Trophoblast cell (in vitro differentiated cells and primary cell): ENCODE measurements at regions not wholly inside any gene's neighbourhood (a gene's known extent, or its start where the extent isn't known, plus 50 kb on each side); places are given as distances from the start of the nearest gene placed in this dataset.

Source experiments
- DNase-seq, 2 donors: peaks; one replicate each; pipeline ENCODE4 v3.0.0-alpha.2; 2016
- H2AFZ ChIP-seq: 2 replicates; pipeline ENCODE4 v1.6.1; 2013; ENCODE audit warnings: low read length, moderate library complexity, mild to moderate bottlenecking; ENCODE audit not compliant: insufficient read depth, poor library complexity
- H2AK5ac ChIP-seq: 2 replicates; pipeline ENCODE4 v1.6.1; 2013; ENCODE audit warnings: mild to moderate bottlenecking, low read length
- H2BK120ac ChIP-seq: 2 replicates; pipeline ENCODE4 v1.6.1; 2013; ENCODE audit warnings: low read length, mild to moderate bottlenecking, moderate library complexity; ENCODE audit not compliant: insufficient read depth, poor library complexity
- H2BK12ac ChIP-seq: 2 replicates; pipeline ENCODE4 v1.6.1; 2013; ENCODE audit warnings: mild to moderate bottlenecking, low read length, moderate library complexity
- H2BK5ac ChIP-seq: 2 replicates; pipeline ENCODE4 v1.6.1; 2013; ENCODE audit warnings: low read length, low read depth, moderate library complexity, mild to moderate bottlenecking; ENCODE audit not compliant: poor library complexity
- H3K14ac ChIP-seq: 2 replicates; pipeline ENCODE4 v1.6.1; 2013; ENCODE audit warnings: mild to moderate bottlenecking, low read length
- H3K18ac ChIP-seq: 2 replicates; pipeline ENCODE4 v1.6.1; 2013; ENCODE audit warnings: mild to moderate bottlenecking, low read length
- H3K23ac ChIP-seq: 2 replicates; pipeline ENCODE4 v1.6.1; 2013; ENCODE audit warnings: low read length
- H3K27ac ChIP-seq: 2 replicates; pipeline ENCODE4 v1.5.1; 2013; ENCODE audit warnings: low read depth, mild to moderate bottlenecking, inconsistent platforms, low read length, moderate library complexity
- H3K27me3 ChIP-seq: 2 replicates; pipeline ENCODE4 v1.6.1; 2013; ENCODE audit warnings: inconsistent platforms, mild to moderate bottlenecking, low read length, moderate library complexity; ENCODE audit not compliant: insufficient read depth
- H3K36me3 ChIP-seq, 2 experiments: 1 replicate in 1 of 2; 2 replicates in 1 of 2; pipeline ENCODE4 v1.6.1; 2013; ENCODE audit warnings: low read length in 2 of 2, mild to moderate bottlenecking in 2 of 2, moderate library complexity in 1 of 2; ENCODE audit not compliant: insufficient read depth in 2 of 2, control insufficient read depth in 1 of 2
- H3K4ac ChIP-seq: 2 replicates; pipeline ENCODE4 v1.6.1; 2013; ENCODE audit warnings: low read depth, mild to moderate bottlenecking, low read length, moderate library complexity
- H3K4me1 ChIP-seq, 2 experiments: 1 replicate in 1 of 2; 2 replicates in 1 of 2; pipeline ENCODE4 v1.6.1; 2013; ENCODE audit warnings: low read length in 2 of 2, mild to moderate bottlenecking in 2 of 2, moderate library complexity in 1 of 2; ENCODE audit not compliant: insufficient read depth in 2 of 2, control insufficient read depth in 1 of 2
- H3K4me2 ChIP-seq: 2 replicates; pipeline ENCODE4 v1.6.1; 2013; ENCODE audit warnings: inconsistent platforms, mild to moderate bottlenecking, low read length, moderate library complexity
- H3K4me3 ChIP-seq: 2 replicates; pipeline ENCODE4 v1.5.1; 2013; ENCODE audit warnings: mild to moderate bottlenecking, low read depth, low read length, inconsistent platforms
- H3K79me1 ChIP-seq: one replicate; pipeline ENCODE4 v1.6.1; 2013; ENCODE audit warnings: low read length
- H3K79me2 ChIP-seq: 2 replicates; pipeline ENCODE4 v1.6.1; 2013; ENCODE audit warnings: low read length, mild to moderate bottlenecking; ENCODE audit not compliant: control insufficient read depth, insufficient read depth, poor library complexity
- H3K9ac ChIP-seq: 2 replicates; pipeline ENCODE4 v1.6.1; 2013; ENCODE audit warnings: mild to moderate bottlenecking, low read length
- H3K9me3 ChIP-seq: 2 replicates; pipeline ENCODE4 v1.6.1; 2013; ENCODE audit warnings: low read depth, mild to moderate bottlenecking, control low read depth, inconsistent platforms, low read length; ENCODE audit not compliant: insufficient read depth
- H4K12ac ChIP-seq: 2 replicates; pipeline ENCODE4 v1.6.1; 2013; ENCODE audit warnings: low read depth, mild to moderate bottlenecking, low read length, moderate library complexity
- H4K8ac ChIP-seq: 2 replicates; pipeline ENCODE4 v1.6.1; 2013; ENCODE audit warnings: low read depth, mild to moderate bottlenecking, low read length, moderate library complexity
- H4K91ac ChIP-seq: one replicate; pipeline ENCODE4 v1.6.1; 2013; ENCODE audit warnings: low read depth, mild to moderate bottlenecking, low read length, moderate library complexity
- WGBS: extraction: QIAGEN DNeasy Blood & Tissue Kit; methylation state at CpG from one replicate; pipeline ENCODE4 v1.1.7; 2013; ENCODE audit warnings: missing lambda C conversion rate; ENCODE audit not compliant: insufficient read length, insufficient coverage; ENCODE audit errors: extremely low coverage; 5-methylcytosine and 5-hydroxymethylcytosine counted together

- H2BK120ac ChIP-seq, result no peak overlapping the region
- H3K4me1 ChIP-seq, result no peaks in the 10 kb centered on the region
- H3K27ac ChIP-seq, result no peak overlapping the region
- H2AK5ac ChIP-seq, result no peak overlapping the region
- no peaks in the 10 kb centered on the region for H3K27me3 ChIP-seq
- H3K18ac ChIP-seq, result no peak overlapping the region
- no peak overlapping the region for H2BK5ac ChIP-seq
- H3K79me1 ChIP-seq, result no peaks in the 10 kb centered on the region
- no peak overlapping the region for H3K23ac ChIP-seq
- no peak for DNase-seq
- no peak overlapping the region for H3K4me3 ChIP-seq
- no peak overlapping the region for H4K91ac ChIP-seq
- H2BK12ac ChIP-seq, result no peak overlapping the region
- no peak overlapping the region for H3K4ac ChIP-seq
- no peak overlapping the region for H4K8ac ChIP-seq
- H3K4me2 ChIP-seq, result no peak overlapping the region
- H3K79me2 ChIP-seq, result no peaks in the 10 kb centered on the region
- no peaks in the 10 kb centered on the region for H3K36me3 ChIP-seq
- H3K14ac ChIP-seq, result no peak overlapping the region
- no peak overlapping the region for H2AFZ ChIP-seq
- H3K9me3 ChIP-seq, result no peaks in the 10 kb centered on the region
- no peak overlapping the region for H4K12ac ChIP-seq
- H3K9ac ChIP-seq, result no peak overlapping the region
- WGBS, result no CpG with 5 or more reads among the region's 9 CpGs
These were observed 355.6 kb upstream of the SLC30A5 start for GRCh38 chr5:68738236-68738635.

GRCh38 chr5:68738841-68739240, 355.0 kb upstream of the SLC30A5 start:
- H2BK5ac ChIP-seq, result no peak overlapping the region
- no peak overlapping the region for H4K91ac ChIP-seq
- no peak overlapping the region for H3K14ac ChIP-seq
- no peak for DNase-seq
- H2BK120ac ChIP-seq, result no peak overlapping the region
- no peak overlapping the region for H3K4me3 ChIP-seq
- no peaks in the 10 kb centered on the region for H3K9me3 ChIP-seq
- no peak overlapping the region for H2AFZ ChIP-seq
- no peak overlapping the region for H3K9ac ChIP-seq
- no peaks in the 10 kb centered on the region for H3K4me1 ChIP-seq
- no peak overlapping the region for H3K4ac ChIP-seq
- H3K23ac ChIP-seq, result no peak overlapping the region
- H2AK5ac ChIP-seq, result no peak overlapping the region
- no peaks in the 10 kb centered on the region for H3K36me3 ChIP-seq
- no peak overlapping the region for H3K4me2 ChIP-seq
- no peak overlapping the region for H4K12ac ChIP-seq
- no peaks in the 10 kb centered on the region for H3K79me2 ChIP-seq
- no peaks in the 10 kb centered on the region for H3K79me1 ChIP-seq
- H3K27me3 ChIP-seq, result no peaks in the 10 kb centered on the region
- H3K18ac ChIP-seq, result no peak overlapping the region
- H2BK12ac ChIP-seq, result no peak overlapping the region
- WGBS, result no CpG with 5 or more reads among the region's 4 CpGs
- H3K27ac ChIP-seq, result no peak overlapping the region
- H4K8ac ChIP-seq, result no peak overlapping the region

- H3K9ac ChIP-seq, result no peak overlapping the region
- H3K18ac ChIP-seq, result no peak overlapping the region
- H2AFZ ChIP-seq, result no peak overlapping the region
- no peaks in the 10 kb centered on the region for H3K4me1 ChIP-seq
- H4K12ac ChIP-seq, result no peak overlapping the region
- no peak overlapping the region for H3K23ac ChIP-seq
- H4K8ac ChIP-seq, result no peak overlapping the region
- no peaks in the 10 kb centered on the region for H3K27me3 ChIP-seq
- no peak overlapping the region for H3K4ac ChIP-seq
- no peaks in the 10 kb centered on the region for H3K79me2 ChIP-seq
- H3K4me2 ChIP-seq, result no peak overlapping the region
- no peak overlapping the region for H3K14ac ChIP-seq
- WGBS, result no CpG with 5 or more reads among the region's 5 CpGs
- H2BK12ac ChIP-seq, result no peak overlapping the region
- no peak overlapping the region for H2BK5ac ChIP-seq
- no peak overlapping the region for H3K4me3 ChIP-seq
- H3K79me1 ChIP-seq, result no peaks in the 10 kb centered on the region
- no peak overlapping the region for H3K27ac ChIP-seq
- H2BK120ac ChIP-seq, result no peak overlapping the region
- no peaks in the 10 kb centered on the region for H3K36me3 ChIP-seq
- no peak overlapping the region for H2AK5ac ChIP-seq
- no peak overlapping the region for H4K91ac ChIP-seq
- DNase-seq, result no peak
- H3K9me3 ChIP-seq, result no peaks in the 10 kb centered on the region
These were observed 354.1 kb upstream of the SLC30A5 start for GRCh38 chr5:68739752-68740151.

- no CpG with 5 or more reads among the region's 6 CpGs for WGBS
- no peak overlapping the region for H3K4me2 ChIP-seq
- H2BK12ac ChIP-seq, result no peak overlapping the region
- no peak overlapping the region for H2BK120ac ChIP-seq
- no peak overlapping the region for H3K14ac ChIP-seq
- no peaks in the 10 kb centered on the region for H3K9me3 ChIP-seq
- no peak overlapping the region for H3K4ac ChIP-seq
- no peak overlapping the region for H4K12ac ChIP-seq
- H3K23ac ChIP-seq, result no peak overlapping the region
- H3K27me3 ChIP-seq, result no peaks in the 10 kb centered on the region
- H3K36me3 ChIP-seq, result no peaks in the 10 kb centered on the region
- no peaks in the 10 kb centered on the region for H3K79me2 ChIP-seq
- H3K79me1 ChIP-seq, result no peaks in the 10 kb centered on the region
- H3K27ac ChIP-seq, result no peak overlapping the region
- no peak for DNase-seq
- no peak overlapping the region for H2AFZ ChIP-seq
- H3K4me1 ChIP-seq, result no peaks in the 10 kb centered on the region
- H4K8ac ChIP-seq, result no peak overlapping the region
- H2AK5ac ChIP-seq, result no peak overlapping the region
- no peak overlapping the region for H3K18ac ChIP-seq
- no peak overlapping the region for H2BK5ac ChIP-seq
- no peak overlapping the region for H4K91ac ChIP-seq
- H3K9ac ChIP-seq, result no peak overlapping the region
- no peak overlapping the region for H3K4me3 ChIP-seq
These were observed 353.4 kb upstream of the SLC30A5 start for GRCh38 chr5:68740226-68740910.
